RWPE1 (cell line): ENCODE measurements at regions not wholly inside any gene's neighbourhood (a gene's known extent, or its start where the extent isn't known, plus 50 kb on each side); places are given as distances from the start of the nearest gene placed in this dataset.

ENCODE experiments used
- CTCF ChIA-PET: fragments of 350-600 bp; sonication (Branson Sonifier 250); formaldehyde crosslinking; extraction: SDS; loops from one replicate; lab custom pipeline; 2021; lab: Yijun Ruan, JAX
- POLR2A ChIA-PET: fragments of 400-600 bp; formaldehyde crosslinking; extraction: SDS; loops from one replicate; lab custom pipeline; 2020; ENCODE audit warnings: antibody characterized with exemption; ENCODE audit not compliant: low non-redundant PET; lab: Yijun Ruan, JAX
- DNase-seq: peaks from one replicate; pipeline ENCODE4 v3.0.0; 2012; ENCODE audit warnings: low spot score
- H3K27ac ChIP-seq: fragments of 450-650 bp; 2 replicates; pipeline ENCODE4 v1.5.1; 2017
- TF ChIP-seq, protein P1 (sequence below): fragments of 450-650 bp; conservative IDR thresholded peaks from 2 replicates; pipeline ENCODE4 v1.5.1; 2017; ENCODE audit warnings: low read depth, mild to moderate bottlenecking

DNA sequence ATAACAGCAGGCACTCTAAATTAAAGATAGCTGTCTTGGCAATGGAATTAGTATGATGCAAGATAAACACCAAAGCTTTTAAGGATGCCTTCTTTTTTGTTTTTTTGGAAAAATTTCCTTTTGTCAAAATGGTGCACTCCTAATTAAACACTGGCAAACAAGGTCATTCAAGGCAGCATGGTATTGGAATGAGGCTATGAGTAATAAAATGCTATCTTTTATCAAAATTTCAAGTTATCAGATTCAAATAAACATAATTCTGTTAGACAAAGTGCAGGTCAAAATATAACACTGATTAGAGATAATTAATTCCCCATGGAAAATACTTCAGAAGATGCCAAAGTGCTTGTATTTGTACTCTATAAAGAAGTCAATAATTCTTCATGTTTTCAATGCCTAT is 514.1 kb downstream of the TENT5A start:
- POLR2A ChIA-PET: no interaction called here
- no peak overlapping the region for H3K27ac ChIP-seq

DNA sequence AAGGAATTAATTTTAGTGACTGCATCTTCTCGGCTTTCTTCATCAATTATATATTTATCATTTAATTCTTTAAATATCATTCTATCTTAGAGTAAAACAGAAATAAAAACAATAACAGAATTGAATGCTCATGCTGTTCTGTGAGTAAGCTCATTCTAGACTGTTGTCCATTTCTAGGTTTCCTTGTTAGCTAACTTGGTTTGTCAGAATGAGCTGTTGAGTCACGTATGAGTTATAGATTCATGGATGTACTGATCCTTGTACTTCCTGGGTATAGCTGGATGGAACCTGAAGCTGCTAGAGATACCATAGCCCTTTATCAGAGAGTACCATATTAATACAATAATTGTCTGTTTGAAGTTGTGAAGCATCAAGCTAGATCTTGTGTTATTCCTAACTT is 515.3 kb downstream of the TENT5A start:
- POLR2A ChIA-PET: no interaction called here
- no peak for DNase-seq
- TF ChIP-seq, protein P1, sequence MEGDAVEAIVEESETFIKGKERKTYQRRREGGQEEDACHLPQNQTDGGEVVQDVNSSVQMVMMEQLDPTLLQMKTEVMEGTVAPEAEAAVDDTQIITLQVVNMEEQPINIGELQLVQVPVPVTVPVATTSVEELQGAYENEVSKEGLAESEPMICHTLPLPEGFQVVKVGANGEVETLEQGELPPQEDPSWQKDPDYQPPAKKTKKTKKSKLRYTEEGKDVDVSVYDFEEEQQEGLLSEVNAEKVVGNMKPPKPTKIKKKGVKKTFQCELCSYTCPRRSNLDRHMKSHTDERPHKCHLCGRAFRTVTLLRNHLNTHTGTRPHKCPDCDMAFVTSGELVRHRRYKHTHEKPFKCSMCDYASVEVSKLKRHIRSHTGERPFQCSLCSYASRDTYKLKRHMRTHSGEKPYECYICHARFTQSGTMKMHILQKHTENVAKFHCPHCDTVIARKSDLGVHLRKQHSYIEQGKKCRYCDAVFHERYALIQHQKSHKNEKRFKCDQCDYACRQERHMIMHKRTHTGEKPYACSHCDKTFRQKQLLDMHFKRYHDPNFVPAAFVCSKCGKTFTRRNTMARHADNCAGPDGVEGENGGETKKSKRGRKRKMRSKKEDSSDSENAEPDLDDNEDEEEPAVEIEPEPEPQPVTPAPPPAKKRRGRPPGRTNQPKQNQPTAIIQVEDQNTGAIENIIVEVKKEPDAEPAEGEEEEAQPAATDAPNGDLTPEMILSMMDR: no peak
- no peak overlapping the region for H3K27ac ChIP-seq
- CTCF ChIA-PET: no interaction called here

More for the DNA sequence above, 514.1 kb downstream of the TENT5A start:
- DNase-seq: no peak
- TF ChIP-seq, protein P1: no peak
- CTCF ChIA-PET: no interaction called here

DNA sequence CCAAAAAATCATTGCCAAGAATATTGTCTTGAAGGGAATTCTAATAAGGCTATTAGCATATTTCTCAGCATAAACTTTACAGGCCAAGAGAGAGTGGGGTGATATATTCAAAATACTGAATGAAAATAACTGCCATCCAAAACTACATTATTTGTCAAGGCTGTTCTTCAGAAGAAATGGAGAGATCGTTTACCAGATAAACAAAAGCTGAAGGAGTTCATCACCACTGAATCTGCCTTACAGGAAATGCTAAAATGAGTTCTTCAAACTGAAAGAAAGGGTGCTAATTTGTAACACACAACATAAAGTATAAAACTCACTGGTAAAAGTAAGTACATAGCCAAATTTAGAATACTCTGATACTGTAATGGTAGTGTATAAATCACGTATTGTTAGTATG is 517.0 kb downstream of the TENT5A start:
- ChIA-PET CTCF (no interaction called here), POLR2A (no interaction called here)
- H3K27ac ChIP-seq: no peak overlapping the region
- DNase-seq: no peak
- TF ChIP-seq, protein P1: no peak

DNA sequence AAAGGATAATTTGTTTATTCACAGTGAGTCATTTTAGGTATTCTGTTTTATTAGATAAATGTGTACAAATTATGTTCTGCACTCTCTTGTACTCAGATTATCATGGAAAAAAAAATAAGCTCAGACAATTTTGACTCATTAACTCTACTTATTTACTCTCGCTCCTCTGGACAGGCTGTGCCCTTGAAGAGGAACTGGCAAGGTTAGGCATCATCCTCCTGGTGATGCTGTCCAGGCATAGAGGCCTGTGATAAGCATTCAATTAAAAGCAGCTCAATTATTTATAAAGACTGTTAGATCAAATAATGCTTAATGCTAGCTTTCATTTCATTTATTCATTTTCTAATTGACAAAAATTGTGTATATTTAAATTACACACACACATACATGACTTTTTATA is 518.5 kb downstream of the TENT5A start:
- ChIA-PET POLR2A (no interaction called here), CTCF (no interaction called here)
- H3K27ac ChIP-seq: no peak overlapping the region
- DNase-seq: no peak
- TF ChIP-seq, protein P1: no peak

DNA sequence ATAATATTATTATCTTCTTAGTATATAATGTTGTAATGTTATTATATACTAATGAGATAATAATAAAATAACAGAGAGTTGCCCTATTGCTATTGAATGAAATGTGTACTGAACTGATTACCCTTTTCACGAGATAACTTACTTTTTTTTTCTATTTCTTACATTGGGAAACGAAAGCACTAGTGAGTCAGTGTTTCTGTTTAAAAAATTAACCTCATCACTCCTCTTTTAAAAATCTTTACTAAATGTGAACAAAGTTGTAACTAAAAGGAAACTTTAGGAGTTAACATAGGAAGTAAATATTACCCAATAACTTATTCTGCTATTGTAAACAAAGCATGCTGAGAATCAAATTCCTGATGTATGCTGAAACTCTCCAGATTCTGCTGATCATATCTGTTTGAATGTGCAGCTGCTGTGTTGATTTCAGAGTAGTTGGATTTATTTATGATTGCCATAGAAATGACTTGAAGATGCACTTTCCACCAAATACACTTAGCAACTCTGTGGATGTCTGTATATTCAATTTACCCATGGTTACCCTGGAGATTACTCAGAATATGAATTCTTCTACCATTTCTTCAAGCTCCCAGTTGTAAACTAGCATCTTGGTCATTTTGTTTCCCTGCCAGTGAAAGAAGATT is 523.4 kb downstream of the TENT5A start:
- H3K27ac ChIP-seq: no peak overlapping the region
- ChIA-PET CTCF (interaction anchor here (0.6 kb wide), 1 partner anchor 44 kb away, joined by 3 read pairs; no protein-coding TSS in a partner anchor), POLR2A (no interaction called here)
- TF ChIP-seq, protein P1: no peak
- DNase-seq: no peak

DNA sequence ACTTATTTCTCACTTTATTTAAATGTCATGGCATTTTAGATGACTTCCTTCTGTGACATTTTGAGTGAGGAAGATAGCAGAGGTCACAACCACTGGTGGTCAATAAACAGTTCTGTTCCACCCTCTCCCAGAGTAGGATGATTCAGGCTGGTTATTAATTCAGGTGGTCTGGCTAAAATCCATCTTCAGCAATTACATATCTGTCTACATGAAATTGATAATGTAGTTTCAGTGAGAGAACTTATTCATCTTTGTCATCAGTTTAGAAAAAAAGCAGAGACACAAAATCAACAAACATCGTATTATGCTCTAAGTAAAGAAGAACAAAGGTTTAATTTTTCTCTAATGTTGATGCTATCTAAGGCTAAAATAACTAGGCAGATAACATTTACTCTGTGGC is 525.5 kb downstream of the TENT5A start:
- TF ChIP-seq, protein P1: no peak
- DNase-seq: no peak
- H3K27ac ChIP-seq: no peak overlapping the region
- CTCF ChIA-PET: no interaction called here
- POLR2A ChIA-PET: no interaction called here
